Prostate gland (tissue), 2 donors: ENCODE measurements at regions not wholly inside any gene's neighbourhood (a gene's known extent, or its start where the extent isn't known, plus 50 kb on each side); places are given as distances from the start of the nearest gene placed in this dataset.

Experiments used
- CTCF ChIP-seq, 4 experiments: fragments of 200-600 bp in 2 of 4; fragments of 450-650 bp in 2 of 4; sonication (generic) in 2 of 4; IDR thresholded peaks; 1 replicate in 3 of 4; 2 replicates in 1 of 4; pipeline ENCODE4 v1.5.1; 2016 to 2019; ENCODE audit warnings: antibody characterized with exemption in 4 of 4, mild to moderate bottlenecking in 2 of 4, moderate library complexity in 2 of 4
- POLR2A ChIP-seq: fragments of 450-650 bp; IDR thresholded peaks from one replicate; pipeline ENCODE4 v1.6.1; 2016; ENCODE audit warnings: antibody characterized with exemption, mild to moderate bottlenecking
- POLR2AphosphoS5 ChIP-seq: sonication (generic); formaldehyde crosslinking; IDR thresholded peaks from one replicate; pipeline ENCODE4 v1.6.1; 2017; ENCODE audit warnings: antibody characterized with exemption

DNA sequence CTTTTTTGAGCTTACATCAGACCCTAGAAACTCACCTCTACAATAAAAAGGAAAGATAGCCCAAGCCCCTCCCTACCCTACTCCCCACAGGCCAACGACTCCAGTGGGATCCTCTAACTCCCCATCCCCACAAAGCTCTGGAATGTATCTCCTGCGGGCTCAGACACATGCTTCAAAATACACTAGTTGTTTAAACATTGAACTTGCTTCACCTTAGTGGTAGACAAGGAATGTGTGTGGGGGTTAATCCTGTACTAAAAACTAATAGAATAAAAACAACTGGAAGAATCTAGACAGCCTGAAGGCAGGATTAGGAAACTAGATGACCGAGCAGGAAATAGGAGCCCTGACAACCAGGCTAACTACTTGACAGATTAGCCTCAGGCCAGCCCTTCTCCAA, 211.5 kb downstream of the SUCLG1 start:
- TF ChIP-seq POLR2A (no peak), CTCF (IDR thresholded peaks at IDR 0.05) (no peak), POLR2AphosphoS5 (no peak)
